Osteocyte (in vitro differentiated cells): ENCODE measurements at regions not wholly inside any gene's neighbourhood (a gene's known extent, or its start where the extent isn't known, plus 50 kb on each side); places are given as distances from the start of the nearest gene placed in this dataset.

Source experiments
- DNase-seq: peaks from one replicate; pipeline ENCODE4 v3.0.0; 2021; ENCODE audit warnings: mixed read lengths; ENCODE audit not compliant: unreplicated experiment; ENCODE audit errors: extremely low spot score
- H3K27ac Mint-ChIP-seq: one replicate; pipeline ENCODE4 v1.8.0; 2021; ENCODE audit warnings: mild to moderate bottlenecking, mixed read lengths; ENCODE audit not compliant: unreplicated experiment
- H3K27me3 Mint-ChIP-seq: one replicate; pipeline ENCODE4 v1.8.0; 2021; ENCODE audit warnings: mixed read lengths; ENCODE audit not compliant: unreplicated experiment
- H3K36me3 Mint-ChIP-seq: one replicate; pipeline ENCODE4 v1.8.0; 2021; ENCODE audit warnings: mixed read lengths; ENCODE audit not compliant: unreplicated experiment
- H3K4me1 Mint-ChIP-seq: one replicate; pipeline ENCODE4 v1.8.0; 2021; ENCODE audit warnings: mixed read lengths; ENCODE audit not compliant: unreplicated experiment
- H3K4me3 Mint-ChIP-seq: one replicate; pipeline ENCODE4 v1.8.0; 2021; ENCODE audit warnings: mild to moderate bottlenecking, moderate library complexity, mixed read lengths; ENCODE audit not compliant: unreplicated experiment
- H3K9me3 Mint-ChIP-seq: one replicate; pipeline ENCODE4 v1.8.0; 2021; ENCODE audit warnings: mixed read lengths; ENCODE audit not compliant: unreplicated experiment
- TF ChIP-seq, protein P1 (sequence below): fragments of 200-600 bp; sonication (generic); IDR thresholded peaks from 2 replicates; pipeline ENCODE4 v1.5.0; 2021; ENCODE audit warnings: antibody characterized with exemption, mild to moderate bottlenecking, moderate library complexity

GRCh38 chr7:69526570-69526969 lies 71.7 kb upstream of the AUTS2 start:
- Mint-ChIP-seq H3K27ac (no peak overlapping the region), H3K4me3 (no peak overlapping the region), H3K27me3 (peaks cover 17% of the 10 kb centered on the region), H3K9me3 (peaks cover 4% of the 10 kb centered on the region), H3K4me1 (no peaks in the 10 kb centered on the region), H3K36me3 (no peaks in the 10 kb centered on the region)
- no peak for DNase-seq
- TF ChIP-seq, protein P1, sequence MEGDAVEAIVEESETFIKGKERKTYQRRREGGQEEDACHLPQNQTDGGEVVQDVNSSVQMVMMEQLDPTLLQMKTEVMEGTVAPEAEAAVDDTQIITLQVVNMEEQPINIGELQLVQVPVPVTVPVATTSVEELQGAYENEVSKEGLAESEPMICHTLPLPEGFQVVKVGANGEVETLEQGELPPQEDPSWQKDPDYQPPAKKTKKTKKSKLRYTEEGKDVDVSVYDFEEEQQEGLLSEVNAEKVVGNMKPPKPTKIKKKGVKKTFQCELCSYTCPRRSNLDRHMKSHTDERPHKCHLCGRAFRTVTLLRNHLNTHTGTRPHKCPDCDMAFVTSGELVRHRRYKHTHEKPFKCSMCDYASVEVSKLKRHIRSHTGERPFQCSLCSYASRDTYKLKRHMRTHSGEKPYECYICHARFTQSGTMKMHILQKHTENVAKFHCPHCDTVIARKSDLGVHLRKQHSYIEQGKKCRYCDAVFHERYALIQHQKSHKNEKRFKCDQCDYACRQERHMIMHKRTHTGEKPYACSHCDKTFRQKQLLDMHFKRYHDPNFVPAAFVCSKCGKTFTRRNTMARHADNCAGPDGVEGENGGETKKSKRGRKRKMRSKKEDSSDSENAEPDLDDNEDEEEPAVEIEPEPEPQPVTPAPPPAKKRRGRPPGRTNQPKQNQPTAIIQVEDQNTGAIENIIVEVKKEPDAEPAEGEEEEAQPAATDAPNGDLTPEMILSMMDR: no peak

- DNase-seq: no peak
- Mint-ChIP-seq H3K4me3 (no peak overlapping the region), H3K27ac (no peak overlapping the region), H3K9me3 (peaks cover 4% of the 10 kb centered on the region), H3K36me3 (no peaks in the 10 kb centered on the region), H3K4me1 (no peaks in the 10 kb centered on the region), H3K27me3 (peaks cover 13% of the 10 kb centered on the region)
- TF ChIP-seq, protein P1: no peak
Observed at GRCh38 chr7:69527706-69528105, 70.6 kb upstream of the AUTS2 start.

- Mint-ChIP-seq H3K27ac (no peak overlapping the region), H3K4me1 (no peaks in the 10 kb centered on the region), H3K36me3 (no peaks in the 10 kb centered on the region), H3K9me3 (no peaks in the 10 kb centered on the region), H3K4me3 (no peak overlapping the region), H3K27me3 (peaks cover 23% of the 10 kb centered on the region)
- TF ChIP-seq, protein P1: no peak
- DNase-seq: no peak
Observed at GRCh38 chr7:69531050-69531449, 67.2 kb upstream of the AUTS2 start.

- no peak overlapping the region for H3K4me3 Mint-ChIP-seq
- no peak for DNase-seq
- H3K4me1 Mint-ChIP-seq: no peaks in the 10 kb centered on the region
- TF ChIP-seq, protein P1: no peak
- no peaks in the 10 kb centered on the region for H3K36me3 Mint-ChIP-seq
- H3K9me3 Mint-ChIP-seq: no peaks in the 10 kb centered on the region
- no peak overlapping the region for H3K27ac Mint-ChIP-seq
- H3K27me3 Mint-ChIP-seq: peaks cover 43% of the 10 kb centered on the region
Observed at GRCh38 chr7:69534461-69535041, 63.7 kb upstream of the AUTS2 start.

DNA sequence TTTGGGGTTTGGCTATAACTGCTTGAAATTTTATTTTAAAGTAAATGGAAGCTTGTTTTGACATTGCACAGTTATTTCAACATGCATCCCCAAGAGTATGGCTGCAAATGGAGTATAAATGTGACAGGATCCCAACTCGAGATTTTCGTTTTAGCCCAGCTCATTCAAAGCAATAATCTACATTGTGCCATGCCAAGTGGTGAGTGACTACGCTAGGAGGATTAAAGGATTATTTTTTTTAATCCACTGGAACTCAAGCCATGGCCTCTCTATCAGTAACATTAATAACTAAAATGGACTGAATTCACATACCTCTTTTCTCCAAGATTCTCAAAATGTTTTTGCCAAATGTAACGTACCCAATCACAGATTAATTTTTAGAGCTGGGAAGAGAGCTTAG lies 60.6 kb upstream of the AUTS2 start:
- no peak overlapping the region for H3K27ac Mint-ChIP-seq
- H3K4me1 Mint-ChIP-seq: no peaks in the 10 kb centered on the region
- H3K36me3 Mint-ChIP-seq: no peaks in the 10 kb centered on the region
- H3K27me3 Mint-ChIP-seq: peaks cover 44% of the 10 kb centered on the region
- TF ChIP-seq, protein P1: no peak
- H3K4me3 Mint-ChIP-seq: no peak overlapping the region
- no peak for DNase-seq
- no peaks in the 10 kb centered on the region for H3K9me3 Mint-ChIP-seq
